Panc1 (cell line): ENCODE measurements at regions not wholly inside any gene's neighbourhood (a gene's known extent, or its start where the extent isn't known, plus 50 kb on each side); places are given as distances from the start of the nearest gene placed in this dataset.

Experiments used
- ATAC-seq: fragments of 200-7000 bp; cut with Tn5 transposase; 2 replicates; pipeline ENCODE4 v1.9.1; 2020; ENCODE audit warnings: mild to moderate bottlenecking, moderate library complexity
- BruUV-seq: library from RNA; stranded (reverse); fragments of 400-500 nt; replicated peaks from 2 replicates; lab custom pipeline; 2021; lab: Mats Ljungman, UMichigan
- CTCF ChIA-PET: fragments of 300-600 bp; sonication (Branson Sonifier 250); formaldehyde crosslinking; loops from one replicate; lab custom pipeline; 2022; ENCODE audit warnings: antibody characterized with exemption; lab: Charles Lee
- POLR2A ChIA-PET: fragments of 300-600 bp; sonication (Branson Sonifier 250); formaldehyde crosslinking; loops from one replicate; lab custom pipeline; 2022; ENCODE audit warnings: antibody characterized with exemption; lab: Charles Lee
- DNase-seq: peaks from one replicate; pipeline ENCODE4 v3.0.0-alpha.2; 2010; ENCODE audit warnings: low read depth, low spot score
- H3K27ac ChIP-seq: 2 replicates; pipeline ENCODE4 v1.5.1; 2011; ENCODE audit warnings: mild to moderate bottlenecking, low read length, inconsistent platforms
- H3K27me3 ChIP-seq: fragments of 200-500 bp; sonication (Bioruptor generic); 2 replicates; pipeline ENCODE4 v1.6.0; 2014; ENCODE audit warnings: low read length, inconsistent platforms; ENCODE audit not compliant: control insufficient read depth, insufficient read depth
- H3K36me3 ChIP-seq: fragments of 200-500 bp; sonication (Bioruptor generic); 2 replicates; pipeline ENCODE4 v1.5.1; 2014; ENCODE audit warnings: inconsistent platforms, mild to moderate bottlenecking, low read length, moderate library complexity; ENCODE audit not compliant: control insufficient read depth, insufficient read depth
- H3K4me1 ChIP-seq: 2 replicates; pipeline ENCODE4 v1.5.1; 2011; ENCODE audit warnings: inconsistent platforms, mild to moderate bottlenecking, low read length, moderate library complexity; ENCODE audit not compliant: control insufficient read depth, insufficient read depth
- H3K4me3 ChIP-seq, 2 experiments: 2 replicates each; pipeline ENCODE4 v1.5.1; 2011 to 2012; ENCODE audit warnings: low read depth in 2 of 2, low read length in 2 of 2, mild to moderate bottlenecking in 2 of 2, inconsistent platforms in 1 of 2, moderate library complexity in 1 of 2
- H3K9me3 ChIP-seq: fragments of 200-500 bp; sonication (Bioruptor generic); 2 replicates; pipeline ENCODE4 v1.5.1; 2014; ENCODE audit warnings: low read depth, mild to moderate bottlenecking, inconsistent platforms, low read length, moderate library complexity; ENCODE audit not compliant: control insufficient read depth, insufficient read depth
- CTCF ChIP-seq: fragments of 450-650 bp; IDR thresholded peaks from 2 replicates; pipeline ENCODE4 v1.5.1; 2017; ENCODE audit warnings: mild to moderate bottlenecking
- POLR2AphosphoS5 ChIP-seq: IDR thresholded peaks from 2 replicates; pipeline ENCODE4 v1.6.1; 2012; ENCODE audit warnings: mild to moderate bottlenecking, low read depth, low read length, moderate library complexity
- REST ChIP-seq, 2 experiments: IDR thresholded peaks; 2 replicates each; pipeline ENCODE4 v1.6.1; 2011 to 2012; ENCODE audit warnings: low read depth in 2 of 2, control low read depth in 1 of 2, low read length in 1 of 2, mild to moderate bottlenecking in 1 of 2, moderate library complexity in 1 of 2; ENCODE audit not compliant: insufficient read depth in 1 of 2
- SIN3A ChIP-seq: IDR thresholded peaks from 2 replicates; pipeline ENCODE4 v1.6.1; 2012; ENCODE audit warnings: low read depth, mild to moderate bottlenecking, low read length, moderate library complexity, borderline replicate concordance; ENCODE audit not compliant: insufficient read depth
- TCF7L2 ChIP-seq: IDR thresholded peaks from 2 replicates; pipeline ENCODE4 v1.6.1; 2011; ENCODE audit warnings: mild to moderate bottlenecking, low read depth, low read length, inconsistent platforms
- in situ Hi-C: cut with HindIII; loops from 2 replicates; pipeline ENCODE4 v1.10.0; 2016; ENCODE audit warnings: low sequenced_read_pairs, low pct_unique_long_range_greater_than_20kb
- intact Hi-C: fragments of 100-400 bp; cut with micrococcal nuclease; formaldehyde crosslinking; loops from one replicate; pipeline ENCODE4 v1.10.0; 2022; ENCODE audit not compliant: unreplicated experiment

- Histone ChIP-seq H3K9me3 (no peaks in the 10 kb centered on the region), H3K27ac (no peak overlapping the region), H3K27me3 (no peaks in the 10 kb centered on the region), H3K4me3 (no peak overlapping the region), H3K36me3 (no peaks in the 10 kb centered on the region), H3K4me1 (no peaks in the 10 kb centered on the region)
- ChIA-PET POLR2A (no interaction called here), CTCF (no interaction called here)
- no peak for ATAC-seq
- TF ChIP-seq SIN3A (no peak), TCF7L2 (no peak), POLR2AphosphoS5 (no peak), CTCF (no peak), REST (IDR thresholded peaks at IDR 0.05; ENCODE audit: insufficient read depth in 1 of 2, low read depth in 2 of 2, low read length in 1 of 2) (no peak)
- BruUV-seq = no TSS peak
- no peak for DNase-seq
- intact Hi-C loops = no loop called here
- in situ Hi-C loops = no loop called here
These were observed 78.6 kb downstream of the SCG2 start for GRCh38 chr2:223523551-223524001.

- intact Hi-C loops = no loop called here
- in situ Hi-C loops = no loop called here
These were observed 78.1 kb downstream of the SCG2 start for GRCh38 chr2:223524066-223524465.

More at GRCh38 chr2:223524066-223524465, 78.1 kb downstream of the SCG2 start:
- ATAC-seq (no peak), DNase-seq (no peak)
- H3K27me3 ChIP-seq = no peaks in the 10 kb centered on the region
- ChIA-PET CTCF (no interaction called here), POLR2A (no interaction called here)
- H3K9me3 ChIP-seq = no peaks in the 10 kb centered on the region
- H3K27ac ChIP-seq = no peak overlapping the region
- no peak overlapping the region for H3K4me3 ChIP-seq
- H3K4me1 ChIP-seq = no peaks in the 10 kb centered on the region
- no TSS peak for BruUV-seq
- TF ChIP-seq CTCF (no peak), POLR2AphosphoS5 (no peak), REST (IDR thresholded peaks at IDR 0.05; ENCODE audit: insufficient read depth in 1 of 2, low read depth in 2 of 2, low read length in 1 of 2) (no peak), SIN3A (no peak), TCF7L2 (no peak)
- H3K36me3 ChIP-seq = no peaks in the 10 kb centered on the region
